ENCODE measurements at regions not wholly inside any gene's neighbourhood (a gene's known extent, or its start where the extent isn't known, plus 50 kb on each side); places are given as distances from the start of the nearest gene placed in this dataset.

- DNase-seq, result no peak
- WGBS (ENCODE audit: extremely low coverage, insufficient coverage, low lambda C conversion rate), result no CpG with 5 or more reads among the region's 1 CpG
- Histone ChIP-seq H3K18ac (ENCODE audit: low read length) (no peak overlapping the region), H2BK15ac (replicated peaks; ENCODE audit: low read depth) (no peak overlapping the region), H2BK5ac (ENCODE audit: low read length) (no peak overlapping the region), H3K36me3 (ENCODE audit: control insufficient read depth, insufficient read depth, low read length) (no peaks in the 10 kb centered on the region), H2AK5ac (ENCODE audit: low read length) (no peak overlapping the region), H3K4ac (ENCODE audit: low read depth, low read length) (no peak overlapping the region), H2BK120ac (ENCODE audit: low read depth, low read length) (no peak overlapping the region), H4K5ac (ENCODE audit: low read length) (no peak overlapping the region), H3K27ac (ENCODE audit: low read depth, low read length) (no peak overlapping the region), H3K56ac (ENCODE audit: low read length) (no peak overlapping the region), H3K4me2 (ENCODE audit: low read length) (no peak overlapping the region), H3K9ac (ENCODE audit: low read length) (no peak overlapping the region), H3K27me3 (ENCODE audit: insufficient read depth, low read length, poor library complexity) (no peaks in the 10 kb centered on the region), H4K8ac (ENCODE audit: low read depth, low read length) (no peak overlapping the region), H3K4me1 (ENCODE audit: control insufficient read depth, low read depth, low read length) (no peaks in the 10 kb centered on the region), H3K79me2 (ENCODE audit: control insufficient read depth, insufficient read depth, low read length) (no peaks in the 10 kb centered on the region), H3K79me1 (ENCODE audit: low read length) (no peaks in the 10 kb centered on the region), H3K4me3 (ENCODE audit: low read length) (no peak overlapping the region), H3K23ac (ENCODE audit: low read length) (no peak overlapping the region)
These were observed 378.1 kb upstream of the TMPO start for GRCh38 chr12:98137278-98137677.

GRCh38 chr12:98144953-98145352 lies 370.4 kb upstream of the TMPO start:
- no peak overlapping the region for H3K9ac ChIP-seq (ENCODE audit: low read length)
- H3K27ac ChIP-seq (ENCODE audit: low read depth, low read length), result no peak overlapping the region
- H3K18ac ChIP-seq (ENCODE audit: low read length), result no peak overlapping the region
- no peak overlapping the region for H2BK15ac ChIP-seq (replicated peaks; ENCODE audit: low read depth)
- H4K5ac ChIP-seq (ENCODE audit: low read length), result no peak overlapping the region
- no peak overlapping the region for H3K4me3 ChIP-seq (ENCODE audit: low read length)
- H3K36me3 ChIP-seq (ENCODE audit: control insufficient read depth, insufficient read depth, low read length), result no peaks in the 10 kb centered on the region
- DNase-seq, result no peak
- no peak overlapping the region for H4K8ac ChIP-seq (ENCODE audit: low read depth, low read length)
- H2AK5ac ChIP-seq (ENCODE audit: low read length), result no peak overlapping the region
- no peaks in the 10 kb centered on the region for H3K79me1 ChIP-seq (ENCODE audit: low read length)
- H3K27me3 ChIP-seq (ENCODE audit: insufficient read depth, low read length, poor library complexity), result no peaks in the 10 kb centered on the region
- no peak overlapping the region for H3K4ac ChIP-seq (ENCODE audit: low read depth, low read length)
- no peaks in the 10 kb centered on the region for H3K4me1 ChIP-seq (ENCODE audit: control insufficient read depth, low read depth, low read length)
- H3K23ac ChIP-seq (ENCODE audit: low read length), result no peak overlapping the region
- H3K79me2 ChIP-seq (ENCODE audit: control insufficient read depth, insufficient read depth, low read length), result no peaks in the 10 kb centered on the region
- no peak overlapping the region for H2BK5ac ChIP-seq (ENCODE audit: low read length)
- no peak overlapping the region for H3K4me2 ChIP-seq (ENCODE audit: low read length)
- H2BK120ac ChIP-seq (ENCODE audit: low read depth, low read length), result no peak overlapping the region
- no peak overlapping the region for H3K56ac ChIP-seq (ENCODE audit: low read length)

GRCh38 chr12:98146043-98146442 lies 369.3 kb upstream of the TMPO start:
- Histone ChIP-seq H4K8ac (ENCODE audit: low read depth, low read length) (no peak overlapping the region), H3K4me1 (ENCODE audit: control insufficient read depth, low read depth, low read length) (no peaks in the 10 kb centered on the region), H2AK5ac (ENCODE audit: low read length) (no peak overlapping the region), H3K36me3 (ENCODE audit: control insufficient read depth, insufficient read depth, low read length) (no peaks in the 10 kb centered on the region), H3K4me2 (ENCODE audit: low read length) (no peak overlapping the region), H3K79me2 (ENCODE audit: control insufficient read depth, insufficient read depth, low read length) (no peaks in the 10 kb centered on the region), H3K9ac (ENCODE audit: low read length) (no peak overlapping the region), H3K56ac (ENCODE audit: low read length) (no peak overlapping the region), H3K18ac (ENCODE audit: low read length) (no peak overlapping the region), H3K27ac (ENCODE audit: low read depth, low read length) (no peak overlapping the region), H3K27me3 (ENCODE audit: insufficient read depth, low read length, poor library complexity) (no peaks in the 10 kb centered on the region), H3K4ac (ENCODE audit: low read depth, low read length) (no peak overlapping the region), H3K23ac (ENCODE audit: low read length) (no peak overlapping the region), H2BK15ac (replicated peaks; ENCODE audit: low read depth) (no peak overlapping the region), H4K5ac (ENCODE audit: low read length) (no peak overlapping the region), H3K4me3 (ENCODE audit: low read length) (no peak overlapping the region), H3K79me1 (ENCODE audit: low read length) (no peaks in the 10 kb centered on the region), H2BK5ac (ENCODE audit: low read length) (no peak overlapping the region), H2BK120ac (ENCODE audit: low read depth, low read length) (no peak overlapping the region)
- no peak for DNase-seq
- no CpG with 5 or more reads among the region's 2 CpGs for WGBS (ENCODE audit: extremely low coverage, insufficient coverage, low lambda C conversion rate)

GRCh38 chr12:98146487-98146886 lies 368.9 kb upstream of the TMPO start:
- no peak overlapping the region for H3K18ac ChIP-seq (ENCODE audit: low read length)
- no peak overlapping the region for H3K27ac ChIP-seq (ENCODE audit: low read depth, low read length)
- no peak overlapping the region for H3K9ac ChIP-seq (ENCODE audit: low read length)
- no peak overlapping the region for H3K4ac ChIP-seq (ENCODE audit: low read depth, low read length)
- no peak overlapping the region for H4K8ac ChIP-seq (ENCODE audit: low read depth, low read length)
- H3K23ac ChIP-seq (ENCODE audit: low read length), result no peak overlapping the region
- H4K5ac ChIP-seq (ENCODE audit: low read length), result no peak overlapping the region
- no peak overlapping the region for H2BK120ac ChIP-seq (ENCODE audit: low read depth, low read length)
- H3K4me2 ChIP-seq (ENCODE audit: low read length), result no peak overlapping the region
- no peaks in the 10 kb centered on the region for H3K4me1 ChIP-seq (ENCODE audit: control insufficient read depth, low read depth, low read length)
- H2AK5ac ChIP-seq (ENCODE audit: low read length), result no peak overlapping the region
- H3K27me3 ChIP-seq (ENCODE audit: insufficient read depth, low read length, poor library complexity), result no peaks in the 10 kb centered on the region
- H3K79me1 ChIP-seq (ENCODE audit: low read length), result no peaks in the 10 kb centered on the region
- no peak overlapping the region for H3K4me3 ChIP-seq (ENCODE audit: low read length)
- WGBS (ENCODE audit: extremely low coverage, insufficient coverage, low lambda C conversion rate), result no CpG with 5 or more reads among the region's 4 CpGs
- no peak overlapping the region for H3K56ac ChIP-seq (ENCODE audit: low read length)
- no peaks in the 10 kb centered on the region for H3K79me2 ChIP-seq (ENCODE audit: control insufficient read depth, insufficient read depth, low read length)
- H2BK15ac ChIP-seq (replicated peaks; ENCODE audit: low read depth), result no peak overlapping the region
- no peak for DNase-seq
- H2BK5ac ChIP-seq (ENCODE audit: low read length), result no peak overlapping the region
- H3K36me3 ChIP-seq (ENCODE audit: control insufficient read depth, insufficient read depth, low read length), result no peaks in the 10 kb centered on the region

GRCh38 chr12:98149270-98149669 lies 366.1 kb upstream of the TMPO start:
- no peaks in the 10 kb centered on the region for H3K27me3 ChIP-seq (ENCODE audit: insufficient read depth, low read length, poor library complexity)
- no peak overlapping the region for H2BK15ac ChIP-seq (replicated peaks; ENCODE audit: low read depth)
- no peaks in the 10 kb centered on the region for H3K79me2 ChIP-seq (ENCODE audit: control insufficient read depth, insufficient read depth, low read length)
- no peak overlapping the region for H3K56ac ChIP-seq (ENCODE audit: low read length)
- H2BK5ac ChIP-seq (ENCODE audit: low read length), result no peak overlapping the region
- H4K8ac ChIP-seq (ENCODE audit: low read depth, low read length), result no peak overlapping the region
- DNase-seq, result no peak
- H2BK120ac ChIP-seq (ENCODE audit: low read depth, low read length), result no peak overlapping the region
- H2AK5ac ChIP-seq (ENCODE audit: low read length), result no peak overlapping the region
- no peak overlapping the region for H3K27ac ChIP-seq (ENCODE audit: low read depth, low read length)
- H3K4ac ChIP-seq (ENCODE audit: low read depth, low read length), result no peak overlapping the region
- H3K4me3 ChIP-seq (ENCODE audit: low read length), result no peak overlapping the region
- H3K9ac ChIP-seq (ENCODE audit: low read length), result no peak overlapping the region
- H4K5ac ChIP-seq (ENCODE audit: low read length), result no peak overlapping the region
- H3K18ac ChIP-seq (ENCODE audit: low read length), result no peak overlapping the region
- H3K4me2 ChIP-seq (ENCODE audit: low read length), result no peak overlapping the region
- no peaks in the 10 kb centered on the region for H3K4me1 ChIP-seq (ENCODE audit: control insufficient read depth, low read depth, low read length)
- H3K79me1 ChIP-seq (ENCODE audit: low read length), result no peaks in the 10 kb centered on the region
- no peak overlapping the region for H3K23ac ChIP-seq (ENCODE audit: low read length)
- no peaks in the 10 kb centered on the region for H3K36me3 ChIP-seq (ENCODE audit: control insufficient read depth, insufficient read depth, low read length)

GRCh38 chr12:98149691-98150210 lies 365.6 kb upstream of the TMPO start:
- no peak overlapping the region for H3K9ac ChIP-seq (ENCODE audit: low read length)
- H3K18ac ChIP-seq (ENCODE audit: low read length), result no peak overlapping the region
- H4K8ac ChIP-seq (ENCODE audit: low read depth, low read length), result no peak overlapping the region
- no peak overlapping the region for H3K4me2 ChIP-seq (ENCODE audit: low read length)
- H3K79me1 ChIP-seq (ENCODE audit: low read length), result no peaks in the 10 kb centered on the region
- no peak for DNase-seq
- H3K4me1 ChIP-seq (ENCODE audit: control insufficient read depth, low read depth, low read length), result no peaks in the 10 kb centered on the region
- no peak overlapping the region for H2BK5ac ChIP-seq (ENCODE audit: low read length)
- H2BK15ac ChIP-seq (replicated peaks; ENCODE audit: low read depth), result no peak overlapping the region
- H2BK120ac ChIP-seq (ENCODE audit: low read depth, low read length), result no peak overlapping the region
- no peak overlapping the region for H3K4ac ChIP-seq (ENCODE audit: low read depth, low read length)
- no peak overlapping the region for H4K5ac ChIP-seq (ENCODE audit: low read length)
- no peak overlapping the region for H3K4me3 ChIP-seq (ENCODE audit: low read length)
- no peak overlapping the region for H3K23ac ChIP-seq (ENCODE audit: low read length)
- no peaks in the 10 kb centered on the region for H3K27me3 ChIP-seq (ENCODE audit: insufficient read depth, low read length, poor library complexity)
- H2AK5ac ChIP-seq (ENCODE audit: low read length), result no peak overlapping the region
- no peak overlapping the region for H3K56ac ChIP-seq (ENCODE audit: low read length)
- no CpG with 5 or more reads among the region's 4 CpGs for WGBS (ENCODE audit: extremely low coverage, insufficient coverage, low lambda C conversion rate)
- no peak overlapping the region for H3K27ac ChIP-seq (ENCODE audit: low read depth, low read length)
- no peaks in the 10 kb centered on the region for H3K36me3 ChIP-seq (ENCODE audit: control insufficient read depth, insufficient read depth, low read length)
- no peaks in the 10 kb centered on the region for H3K79me2 ChIP-seq (ENCODE audit: control insufficient read depth, insufficient read depth, low read length)

Data from mesendoderm (in vitro differentiated cells).